Adrenal gland (tissue), 9 donors: ENCODE measurements at regions not wholly inside any gene's neighbourhood (a gene's known extent, or its start where the extent isn't known, plus 50 kb on each side); places are given as distances from the start of the nearest gene placed in this dataset.

Source experiments
- DNase-seq, 7 donors: peaks; one replicate each; pipeline ENCODE4 v3.0.0-alpha.2; 2019 to 2020
- H3K27ac ChIP-seq, 5 donors: fragments of 200-600 bp; sonication (generic) in 4 of 5; 1 replicate in 3 of 5; 2 replicates in 2 of 5; pipeline versions ENCODE4 v1.5.1 to v1.8.0; 2016 to 2020; ENCODE audit warnings: mild to moderate bottlenecking in 1 of 5
- H3K27me3 ChIP-seq: fragments of 200-600 bp; 2 replicates; pipeline ENCODE4 v1.8.0; 2021
- H3K36me3 ChIP-seq, 2 donors: fragments of 200-600 bp; replicated peaks in 1 of 2; 1 replicate in 1 of 2; 2 replicates in 1 of 2; pipeline versions ENCODE4 v1.5.1 to v1.8.0; 2018 to 2022
- H3K4me1 ChIP-seq, 2 donors: fragments of 200-600 bp; replicated peaks in 1 of 2; 1 replicate in 1 of 2; 2 replicates in 1 of 2; pipeline versions ENCODE4 v1.5.1 to v1.8.0; 2018 to 2021
- H3K4me3 ChIP-seq, 4 donors: fragments of 200-600 bp; sonication (generic) in 3 of 4; one replicate each; pipeline ENCODE4 v1.5.1; 2016 to 2018
- H3K9me3 ChIP-seq, 3 donors: fragments of 200-600 bp; sonication (generic) in 1 of 3; replicated peaks in 1 of 3; 1 replicate in 2 of 3; 2 replicates in 1 of 3; pipeline versions ENCODE4 v1.5.1 to v1.8.0; 2016 to 2021
- POLR2A ChIP-seq, 2 donors: fragments of 450-650 bp; IDR thresholded peaks; one replicate each; pipeline ENCODE4 v1.6.1; 2017; ENCODE audit warnings: antibody characterized with exemption in 2 of 2, mild to moderate bottlenecking in 2 of 2, moderate library complexity in 1 of 2
- WGBS, 4 donors: extraction: QIAGEN DNeasy Blood & Tissue Kit in 2 of 4; methylation state at CpG; one replicate each; pipeline versions ENCODE4 v1.1.5 to v1.1.7; 2013 to 2017; 5-methylcytosine and 5-hydroxymethylcytosine counted together
- intact Hi-C, 2 donors: fragments of 100-400 bp; cut with DNase I; formaldehyde crosslinking; loops; one replicate each; pipeline versions ENCODE4 v1.14.1 to v1.15.0; 2022 to 2023
- TF ChIP-seq, protein P1 (sequence below), 6 experiments: fragments of 450-650 bp in 4 of 6; fragments of 200-600 bp in 2 of 6; sonication (generic) in 1 of 6; IDR thresholded peaks; 1 replicate in 5 of 6; 2 replicates in 1 of 6; pipeline versions ENCODE4 v1.5.1 to v1.8.0; 2016 to 2021; ENCODE audit warnings: antibody characterized with exemption in 6 of 6, mild to moderate bottlenecking in 2 of 6, moderate library complexity in 1 of 6
- donor health status: healthy with polysubstance abuse.
- donor health status: Bipolar disorder and iron deficiency.
- donor health status: DM: yes; HTN: yes; CAD: no.
- donor health status: DM: no; HTN: no; CAD: no.
- donor health status: DM: no; HTN: no; CAD: no.

- intact Hi-C loops = no loop called here
- Histone ChIP-seq H3K4me3 (no peak overlapping the region), H3K4me1 (no peaks in the 10 kb centered on the region), H3K36me3 (no peaks in the 10 kb centered on the region), H3K9me3 (no peaks in the 10 kb centered on the region), H3K27ac (no peak overlapping the region), H3K27me3 (no peaks in the 10 kb centered on the region)
- no peak for DNase-seq
- TF ChIP-seq, protein P1, sequence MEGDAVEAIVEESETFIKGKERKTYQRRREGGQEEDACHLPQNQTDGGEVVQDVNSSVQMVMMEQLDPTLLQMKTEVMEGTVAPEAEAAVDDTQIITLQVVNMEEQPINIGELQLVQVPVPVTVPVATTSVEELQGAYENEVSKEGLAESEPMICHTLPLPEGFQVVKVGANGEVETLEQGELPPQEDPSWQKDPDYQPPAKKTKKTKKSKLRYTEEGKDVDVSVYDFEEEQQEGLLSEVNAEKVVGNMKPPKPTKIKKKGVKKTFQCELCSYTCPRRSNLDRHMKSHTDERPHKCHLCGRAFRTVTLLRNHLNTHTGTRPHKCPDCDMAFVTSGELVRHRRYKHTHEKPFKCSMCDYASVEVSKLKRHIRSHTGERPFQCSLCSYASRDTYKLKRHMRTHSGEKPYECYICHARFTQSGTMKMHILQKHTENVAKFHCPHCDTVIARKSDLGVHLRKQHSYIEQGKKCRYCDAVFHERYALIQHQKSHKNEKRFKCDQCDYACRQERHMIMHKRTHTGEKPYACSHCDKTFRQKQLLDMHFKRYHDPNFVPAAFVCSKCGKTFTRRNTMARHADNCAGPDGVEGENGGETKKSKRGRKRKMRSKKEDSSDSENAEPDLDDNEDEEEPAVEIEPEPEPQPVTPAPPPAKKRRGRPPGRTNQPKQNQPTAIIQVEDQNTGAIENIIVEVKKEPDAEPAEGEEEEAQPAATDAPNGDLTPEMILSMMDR (IDR thresholded peaks at IDR 0.05) = no peak
- TF ChIP-seq POLR2A (IDR thresholded peaks at IDR 0.05) = no peak
- 82 to 86% (median 85%) methylated on average over 2 of the region's 2 CpGs for WGBS, 4 donors
These were observed 1937.1 kb upstream of the CDH9 start for GRCh38 chr5:28975508-28975907.

- H3K9me3 ChIP-seq = no peaks in the 10 kb centered on the region
- WGBS, 4 donors = 71 to 100% (median 78%) methylated on average over 1 to 3 of the region's 3 CpGs
- no peak for DNase-seq
- H3K36me3 ChIP-seq = no peaks in the 10 kb centered on the region
- no peak overlapping the region for H3K27ac ChIP-seq
- TF ChIP-seq, protein P1 (IDR thresholded peaks at IDR 0.05) = no peak
- TF ChIP-seq POLR2A (IDR thresholded peaks at IDR 0.05) = no peak
- H3K4me1 ChIP-seq = no peaks in the 10 kb centered on the region
- H3K27me3 ChIP-seq = no peaks in the 10 kb centered on the region
- intact Hi-C loops = no loop called here
- H3K4me3 ChIP-seq = no peak overlapping the region
These were observed 1929.5 kb upstream of the CDH9 start for GRCh38 chr5:28967848-28968247.

GRCh38 chr5:28961816-28962215 lies 1923.4 kb upstream of the CDH9 start:
- Histone ChIP-seq H3K36me3 (no peaks in the 10 kb centered on the region), H3K4me1 (no peaks in the 10 kb centered on the region), H3K4me3 (no peak overlapping the region), H3K27me3 (no peaks in the 10 kb centered on the region), H3K27ac (no peak overlapping the region), H3K9me3 (no peaks in the 10 kb centered on the region)
- intact Hi-C loops = no loop called here
- no peak for DNase-seq
- TF ChIP-seq, protein P1 (IDR thresholded peaks at IDR 0.05) = no peak
- TF ChIP-seq POLR2A (IDR thresholded peaks at IDR 0.05) = no peak

DNA sequence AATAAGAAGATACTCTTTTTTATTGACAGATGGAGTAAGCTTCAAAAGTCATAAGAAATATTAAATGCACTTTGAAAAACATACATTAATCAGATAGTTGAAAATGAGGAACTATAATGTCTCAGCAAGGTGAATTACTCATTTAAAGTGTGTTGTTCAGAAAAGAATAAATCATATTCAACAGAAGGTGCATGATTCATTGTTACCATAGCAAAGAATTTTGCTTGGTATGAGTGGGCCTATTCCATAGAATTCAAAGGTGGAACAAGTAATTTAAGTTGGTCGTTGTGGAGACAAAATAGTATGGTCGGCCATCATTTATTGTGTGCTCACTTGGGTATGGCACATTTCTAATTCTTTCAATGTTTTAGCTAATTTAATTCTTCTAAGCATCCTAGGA lies 1920.2 kb upstream of the CDH9 start:
- no peaks in the 10 kb centered on the region for H3K27me3 ChIP-seq
- H3K27ac ChIP-seq = no peak overlapping the region
- no peak overlapping the region for H3K4me3 ChIP-seq
- DNase-seq = no peak
- 65 to 82% (median 79%) methylated on average over 2 of the region's 2 CpGs for WGBS, 4 donors
- intact Hi-C loops = no loop called here
- no peaks in the 10 kb centered on the region for H3K9me3 ChIP-seq
- TF ChIP-seq, protein P1 (IDR thresholded peaks at IDR 0.05) = no peak
- TF ChIP-seq POLR2A (IDR thresholded peaks at IDR 0.05) = no peak
- no peaks in the 10 kb centered on the region for H3K4me1 ChIP-seq
- no peaks in the 10 kb centered on the region for H3K36me3 ChIP-seq
